ENCODE measurements at regions not wholly inside any gene's neighbourhood (a gene's known extent, or its start where the extent isn't known, plus 50 kb on each side); places are given as distances from the start of the nearest gene placed in this dataset.

DNA sequence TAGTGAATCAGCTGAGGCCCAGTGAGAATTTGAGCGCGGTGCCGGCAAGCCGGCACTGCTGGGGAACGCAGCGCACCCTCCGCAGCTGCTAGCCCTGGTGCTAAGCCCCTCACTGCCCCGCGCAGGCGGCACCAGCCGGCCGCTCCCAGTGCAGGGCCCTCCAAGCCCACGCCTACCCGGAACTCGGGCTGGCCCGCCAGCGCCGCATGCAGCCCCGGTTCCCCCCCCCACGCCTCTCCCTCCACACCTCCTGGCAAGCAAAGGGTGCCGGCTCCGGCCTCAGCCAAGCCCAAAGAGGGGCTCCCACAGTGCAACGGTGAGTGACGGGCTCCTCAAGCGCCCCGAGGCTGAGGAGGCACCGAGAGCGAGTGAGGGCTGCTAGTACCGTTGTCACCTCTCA, 54.5 kb upstream of the VASH1 start:
- no peaks in the 10 kb centered on the region for H3K9me3 ChIP-seq (ENCODE audit: low read length)
- H3F3A ChIP-seq (ENCODE audit: insufficient read depth, low read length, poor library complexity, severe bottlenecking), result no peaks in the 10 kb centered on the region
- no peak overlapping the region for H3K4me2 ChIP-seq (ENCODE audit: low read length)
- no peak for TF ChIP-seq CTCF (IDR thresholded peaks at IDR 0.05; ENCODE audit: poor library complexity, severe bottlenecking)
- no peak for TF ChIP-seq EP300 (conservative IDR thresholded peaks at IDR 0.05; ENCODE audit: poor library complexity, severe bottlenecking)
- TF ChIP-seq, protein P1, sequence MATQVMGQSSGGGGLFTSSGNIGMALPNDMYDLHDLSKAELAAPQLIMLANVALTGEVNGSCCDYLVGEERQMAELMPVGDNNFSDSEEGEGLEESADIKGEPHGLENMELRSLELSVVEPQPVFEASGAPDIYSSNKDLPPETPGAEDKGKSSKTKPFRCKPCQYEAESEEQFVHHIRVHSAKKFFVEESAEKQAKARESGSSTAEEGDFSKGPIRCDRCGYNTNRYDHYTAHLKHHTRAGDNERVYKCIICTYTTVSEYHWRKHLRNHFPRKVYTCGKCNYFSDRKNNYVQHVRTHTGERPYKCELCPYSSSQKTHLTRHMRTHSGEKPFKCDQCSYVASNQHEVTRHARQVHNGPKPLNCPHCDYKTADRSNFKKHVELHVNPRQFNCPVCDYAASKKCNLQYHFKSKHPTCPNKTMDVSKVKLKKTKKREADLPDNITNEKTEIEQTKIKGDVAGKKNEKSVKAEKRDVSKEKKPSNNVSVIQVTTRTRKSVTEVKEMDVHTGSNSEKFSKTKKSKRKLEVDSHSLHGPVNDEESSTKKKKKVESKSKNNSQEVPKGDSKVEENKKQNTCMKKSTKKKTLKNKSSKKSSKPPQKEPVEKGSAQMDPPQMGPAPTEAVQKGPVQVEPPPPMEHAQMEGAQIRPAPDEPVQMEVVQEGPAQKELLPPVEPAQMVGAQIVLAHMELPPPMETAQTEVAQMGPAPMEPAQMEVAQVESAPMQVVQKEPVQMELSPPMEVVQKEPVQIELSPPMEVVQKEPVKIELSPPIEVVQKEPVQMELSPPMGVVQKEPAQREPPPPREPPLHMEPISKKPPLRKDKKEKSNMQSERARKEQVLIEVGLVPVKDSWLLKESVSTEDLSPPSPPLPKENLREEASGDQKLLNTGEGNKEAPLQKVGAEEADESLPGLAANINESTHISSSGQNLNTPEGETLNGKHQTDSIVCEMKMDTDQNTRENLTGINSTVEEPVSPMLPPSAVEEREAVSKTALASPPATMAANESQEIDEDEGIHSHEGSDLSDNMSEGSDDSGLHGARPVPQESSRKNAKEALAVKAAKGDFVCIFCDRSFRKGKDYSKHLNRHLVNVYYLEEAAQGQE (IDR thresholded peaks at IDR 0.05; ENCODE audit: borderline replicate concordance), result no peak
- TF ChIP-seq EZH2 (IDR thresholded peaks at IDR 0.05; ENCODE audit: borderline replicate concordance, insufficient read depth, low read length, poor library complexity, severe bottlenecking), result no peak
- no peak for TF ChIP-seq TAF1 (IDR thresholded peaks at IDR 0.05; ENCODE audit: low read depth)
- TF ChIP-seq POLR2AphosphoS5 (IDR thresholded peaks at IDR 0.05), result no peak
- no peak for TF ChIP-seq SMC3 (conservative IDR thresholded peaks at IDR 0.05; ENCODE audit: poor library complexity)
- no peak for TF ChIP-seq MXI1 (conservative IDR thresholded peaks at IDR 0.05; ENCODE audit: poor library complexity, severe bottlenecking)
- no peak for TF ChIP-seq RAD21 (conservative IDR thresholded peaks at IDR 0.05)
- H3K79me2 ChIP-seq (replicated peaks; ENCODE audit: insufficient read depth, low read length), result no peaks in the 10 kb centered on the region
- no peaks in the 10 kb centered on the region for H3K36me3 ChIP-seq (ENCODE audit: insufficient read depth, low read length)
- H2AFZ ChIP-seq (ENCODE audit: low read depth, low read length), result no peak overlapping the region
- no peak overlapping the region for H3K27ac ChIP-seq (ENCODE audit: low read length)
- no peaks in the 10 kb centered on the region for H4K20me1 ChIP-seq (ENCODE audit: insufficient read depth)
- no peaks in the 10 kb centered on the region for H3K9me2 ChIP-seq (ENCODE audit: insufficient read depth, low read length)
- no peak overlapping the region for H3K9ac ChIP-seq (ENCODE audit: low read length)
- H3K27me3 ChIP-seq (ENCODE audit: insufficient read depth, low read depth, low read length), result no peaks in the 10 kb centered on the region
- no peak overlapping the region for H3K4me3 ChIP-seq (ENCODE audit: low read length)

DNA sequence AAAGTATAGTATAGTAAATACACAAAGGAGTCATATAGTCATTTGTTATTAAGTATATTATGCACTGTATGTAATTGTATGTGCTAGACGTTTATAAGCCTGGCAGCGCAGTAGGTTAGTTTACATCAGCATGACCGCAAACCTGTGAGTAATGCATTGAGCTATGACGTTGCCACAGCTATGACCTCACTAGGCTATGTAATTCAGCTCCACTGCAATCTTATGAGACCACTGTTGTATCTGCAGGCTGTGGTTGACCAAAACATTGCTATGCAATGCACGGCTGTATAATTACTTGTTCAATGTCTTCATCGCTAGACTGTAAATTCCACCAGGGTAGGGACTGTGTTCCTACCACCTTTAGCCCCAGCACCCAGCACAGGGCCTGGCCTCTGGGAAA, 53.2 kb upstream of the VASH1 start:
- Histone ChIP-seq H3K4me2 (ENCODE audit: low read length) (no peak overlapping the region), H3K9me2 (ENCODE audit: insufficient read depth, low read length) (no peaks in the 10 kb centered on the region), H3K9me3 (ENCODE audit: low read length) (no peaks in the 10 kb centered on the region), H2AFZ (ENCODE audit: low read depth, low read length) (no peak overlapping the region), H3K4me3 (ENCODE audit: low read length) (no peak overlapping the region), H3K79me2 (replicated peaks; ENCODE audit: insufficient read depth, low read length) (no peaks in the 10 kb centered on the region), H3K36me3 (ENCODE audit: insufficient read depth, low read length) (no peaks in the 10 kb centered on the region), H3K27me3 (ENCODE audit: insufficient read depth, low read depth, low read length) (no peaks in the 10 kb centered on the region), H3K9ac (ENCODE audit: low read length) (no peak overlapping the region), H3K27ac (ENCODE audit: low read length) (no peak overlapping the region), H4K20me1 (ENCODE audit: insufficient read depth) (no peaks in the 10 kb centered on the region), H3F3A (ENCODE audit: insufficient read depth, low read length, poor library complexity, severe bottlenecking) (no peaks in the 10 kb centered on the region)
- TF ChIP-seq SMC3 (conservative IDR thresholded peaks at IDR 0.05; ENCODE audit: poor library complexity), result no peak
- no peak for TF ChIP-seq MXI1 (conservative IDR thresholded peaks at IDR 0.05; ENCODE audit: poor library complexity, severe bottlenecking)
- TF ChIP-seq, protein P1 (IDR thresholded peaks at IDR 0.05; ENCODE audit: borderline replicate concordance), result no peak
- TF ChIP-seq EZH2 (IDR thresholded peaks at IDR 0.05; ENCODE audit: borderline replicate concordance, insufficient read depth, low read length, poor library complexity, severe bottlenecking), result no peak
- no peak for TF ChIP-seq TAF1 (IDR thresholded peaks at IDR 0.05; ENCODE audit: low read depth)
- TF ChIP-seq EP300 (conservative IDR thresholded peaks at IDR 0.05; ENCODE audit: poor library complexity, severe bottlenecking), result no peak
- no peak for TF ChIP-seq POLR2AphosphoS5 (IDR thresholded peaks at IDR 0.05)

Data from neural cell (in vitro differentiated cells).